ENCODE measurements at regions not wholly inside any gene's neighbourhood (a gene's known extent, or its start where the extent isn't known, plus 50 kb on each side); places are given as distances from the start of the nearest gene placed in this dataset.

DNA sequence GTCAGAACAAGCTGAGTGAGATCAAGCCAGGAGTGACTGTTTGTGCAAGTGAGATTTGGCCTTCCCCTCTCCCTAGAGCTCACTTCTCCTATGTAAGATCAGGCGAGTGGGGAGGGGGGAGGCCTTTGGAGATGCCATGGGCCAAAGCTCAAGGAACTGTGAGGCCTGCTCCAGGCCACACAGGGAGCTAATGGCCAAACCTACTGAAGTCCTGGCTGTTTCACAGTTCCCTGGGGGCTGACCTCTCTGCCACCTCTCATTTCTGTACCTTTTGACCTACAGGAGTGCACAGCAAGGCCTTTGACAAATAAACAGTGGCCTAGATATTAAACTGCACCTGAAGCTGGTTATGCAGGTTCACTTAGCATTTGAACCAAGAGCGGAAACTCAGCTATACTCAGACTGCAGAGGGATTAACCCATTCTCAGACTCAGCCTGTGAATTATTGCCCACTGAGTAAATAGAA is 235.0 kb upstream of the NT5C1B start:
- H3K27ac ChIP-seq: no peak overlapping the region
- DNase-seq (ENCODE audit: low read depth, low spot score): no peak

DNA sequence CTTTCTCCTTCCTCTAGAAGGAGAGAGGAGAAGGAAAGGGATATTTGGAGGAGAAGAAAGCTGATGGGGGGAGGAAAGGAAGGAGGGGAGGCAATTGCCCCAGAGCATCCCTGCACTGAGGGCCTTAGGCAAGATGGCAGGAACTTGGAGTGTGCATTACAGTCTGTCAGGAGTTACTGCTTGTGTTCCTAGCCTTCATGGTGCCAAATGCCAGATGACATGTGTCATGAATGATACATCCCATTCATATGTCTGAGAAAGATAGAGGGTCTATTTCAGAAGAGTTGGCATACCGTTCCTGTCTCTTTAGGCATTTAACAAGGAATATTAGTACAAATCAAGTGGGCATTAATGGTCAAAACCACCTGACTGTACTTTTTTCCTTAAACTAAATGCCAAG is 232.1 kb upstream of the NT5C1B start:
- H3K27ac ChIP-seq: no peak overlapping the region
- no peak for DNase-seq (ENCODE audit: low read depth, low spot score)

- DNase-seq (ENCODE audit: low read depth, low spot score): no peak
- no peak overlapping the region for H3K27ac ChIP-seq
Measured at GRCh38 chr2:18820966-18821365, 231.6 kb upstream of the NT5C1B start.

GRCh38 chr2:18819566-18819965 is 230.2 kb upstream of the NT5C1B start:
- H3K27ac ChIP-seq: no peak overlapping the region
- DNase-seq (ENCODE audit: low read depth, low spot score): no peak

- DNase-seq (ENCODE audit: low read depth, low spot score): no peak
- no peak overlapping the region for H3K27ac ChIP-seq
Measured at GRCh38 chr2:18814387-18814786, 225.0 kb upstream of the NT5C1B start.

DNA sequence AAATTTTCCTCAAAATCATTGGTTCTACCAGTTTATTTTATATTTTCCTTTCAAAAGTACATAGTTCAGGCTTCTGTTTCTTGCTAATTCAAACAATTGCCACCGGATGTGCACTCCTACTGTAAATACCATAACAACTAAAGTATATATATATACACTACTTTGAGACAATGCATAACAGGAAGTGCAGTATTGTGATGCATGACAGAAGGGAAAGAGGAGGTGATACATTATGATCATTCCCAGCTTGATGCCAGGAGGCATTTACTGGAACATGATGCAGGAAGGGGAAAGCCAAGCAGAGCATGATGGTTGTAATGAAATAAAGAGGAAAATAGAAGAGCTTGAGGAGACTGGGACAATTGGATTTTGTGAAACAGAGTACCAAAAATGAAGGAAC is 215.2 kb upstream of the NT5C1B start:
- H3K27ac ChIP-seq: no peak overlapping the region
- DNase-seq (ENCODE audit: low read depth, low spot score): no peak

GRCh38 chr2:18803141-18803939 is 214.0 kb upstream of the NT5C1B start:
- DNase-seq (ENCODE audit: low read depth, low spot score): no peak
- no peak overlapping the region for H3K27ac ChIP-seq

DNA sequence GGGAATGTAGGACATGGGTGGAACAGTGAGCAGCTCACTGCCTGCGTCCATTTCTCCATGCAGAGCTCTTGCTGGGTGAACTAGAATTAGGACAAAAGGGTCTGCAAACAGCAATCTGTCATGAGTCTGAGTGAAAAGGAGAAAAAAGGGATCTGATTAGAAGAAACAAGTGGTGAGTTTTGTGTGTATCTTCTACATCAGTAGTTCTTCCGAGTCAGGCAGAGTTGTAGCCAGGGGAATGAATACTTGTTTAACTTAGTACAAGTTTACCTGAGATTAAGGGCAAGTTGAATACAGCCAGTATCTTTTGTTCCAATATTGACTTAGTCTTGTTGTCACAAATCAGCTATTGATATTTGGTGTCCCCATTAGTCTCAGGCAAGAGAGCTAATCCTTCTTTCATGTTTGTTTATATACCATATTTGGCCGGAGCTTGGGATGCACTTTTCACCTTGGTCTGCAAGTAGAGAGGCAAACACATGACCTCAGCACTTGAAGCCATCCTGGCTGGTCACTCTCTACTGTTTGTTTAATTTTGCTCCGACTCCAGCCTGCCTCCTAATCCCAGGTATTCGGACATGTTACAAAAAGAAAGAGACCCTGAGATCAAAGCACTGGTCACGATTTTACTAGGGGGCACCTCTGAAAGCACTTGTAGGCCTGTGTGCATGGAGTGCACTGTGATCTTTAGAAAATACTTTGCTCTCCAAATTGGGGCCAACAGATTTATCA is 211.0 kb upstream of the NT5C1B start:
- H3K27ac ChIP-seq: no peak overlapping the region
- DNase-seq (ENCODE audit: low read depth, low spot score): no peak

DNA sequence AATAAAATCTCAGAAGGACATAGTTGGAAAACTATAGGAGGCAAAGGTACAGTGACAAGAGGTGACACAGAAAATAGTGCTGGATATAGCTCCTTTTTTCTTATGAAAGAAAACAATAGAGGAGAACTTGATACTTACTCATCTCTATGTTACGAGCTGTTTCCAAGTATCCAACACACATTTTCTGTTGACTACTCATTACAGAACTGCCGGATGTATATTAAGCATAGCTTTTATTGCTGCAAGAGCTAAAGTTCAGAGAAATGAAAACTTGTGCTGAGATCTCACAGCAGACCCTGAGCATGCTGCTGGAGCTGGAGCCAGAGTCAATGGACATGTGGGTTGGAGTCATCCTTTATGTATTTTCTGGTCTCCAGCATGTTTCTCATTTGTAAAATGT is 210.0 kb upstream of the NT5C1B start:
- no peak overlapping the region for H3K27ac ChIP-seq
- DNase-seq (ENCODE audit: low read depth, low spot score): no peak

DNA sequence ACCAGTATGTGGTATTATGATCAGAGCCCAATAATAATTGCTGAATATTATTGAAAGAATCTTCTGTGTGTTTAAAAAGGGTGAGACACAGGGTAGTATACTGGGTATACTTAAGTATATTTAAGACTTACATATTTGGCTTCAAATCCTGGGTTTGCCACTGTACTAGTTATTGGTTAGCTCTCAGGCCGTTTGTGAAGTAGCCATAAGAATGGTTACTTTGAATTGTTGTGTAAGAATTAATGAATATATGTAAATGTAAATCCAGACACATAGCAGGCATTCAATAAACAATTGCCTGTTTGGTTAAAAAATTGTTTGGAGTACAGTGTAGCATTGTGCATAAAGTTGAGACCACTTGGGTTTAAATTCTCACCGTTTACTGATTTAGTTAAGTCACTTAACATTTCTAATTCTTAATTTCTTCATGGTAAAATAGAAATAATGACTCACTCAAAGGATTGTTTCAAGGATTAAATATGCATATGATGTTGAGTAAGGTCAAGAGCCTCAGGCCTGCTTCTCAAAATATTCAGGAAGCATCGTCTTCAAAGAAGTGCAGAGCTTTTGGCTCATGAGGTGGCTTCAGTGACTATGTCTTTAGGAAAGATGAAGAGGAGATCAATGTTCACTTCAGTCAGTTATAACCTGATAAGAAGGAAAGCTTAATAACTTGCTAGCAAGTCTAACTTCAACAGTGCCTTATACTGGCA is 207.9 kb upstream of the NT5C1B start:
- no peak for DNase-seq (ENCODE audit: low read depth, low spot score)
- no peak overlapping the region for H3K27ac ChIP-seq

- DNase-seq (ENCODE audit: low read depth, low spot score): no peak
- H3K27ac ChIP-seq: no peak overlapping the region
Measured at GRCh38 chr2:18795906-18796305, 206.5 kb upstream of the NT5C1B start.

DNA sequence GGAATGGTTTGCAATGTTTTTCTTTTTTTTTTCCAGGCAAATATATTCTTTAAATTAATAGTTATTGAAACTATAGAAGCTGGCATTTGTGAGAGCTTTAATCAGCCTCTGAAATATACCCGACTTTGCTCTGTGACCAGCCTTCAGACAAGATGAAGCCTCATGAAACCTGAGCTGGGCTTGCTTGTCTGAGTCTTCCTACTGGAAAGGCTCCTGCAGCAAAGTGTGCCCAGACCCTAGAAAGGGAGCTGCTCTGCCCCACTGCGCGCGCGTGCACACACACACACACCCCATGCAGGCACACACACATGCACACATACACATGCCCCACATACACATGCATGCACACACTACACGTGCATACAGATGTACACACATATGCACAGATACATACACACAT is 203.3 kb upstream of the NT5C1B start:
- no peak overlapping the region for H3K27ac ChIP-seq
- no peak for DNase-seq (ENCODE audit: low read depth, low spot score)

- DNase-seq (ENCODE audit: low read depth, low spot score): no peak
- H3K27ac ChIP-seq: no peak overlapping the region
Measured at GRCh38 chr2:18792226-18792629, 202.9 kb upstream of the NT5C1B start.

DNA sequence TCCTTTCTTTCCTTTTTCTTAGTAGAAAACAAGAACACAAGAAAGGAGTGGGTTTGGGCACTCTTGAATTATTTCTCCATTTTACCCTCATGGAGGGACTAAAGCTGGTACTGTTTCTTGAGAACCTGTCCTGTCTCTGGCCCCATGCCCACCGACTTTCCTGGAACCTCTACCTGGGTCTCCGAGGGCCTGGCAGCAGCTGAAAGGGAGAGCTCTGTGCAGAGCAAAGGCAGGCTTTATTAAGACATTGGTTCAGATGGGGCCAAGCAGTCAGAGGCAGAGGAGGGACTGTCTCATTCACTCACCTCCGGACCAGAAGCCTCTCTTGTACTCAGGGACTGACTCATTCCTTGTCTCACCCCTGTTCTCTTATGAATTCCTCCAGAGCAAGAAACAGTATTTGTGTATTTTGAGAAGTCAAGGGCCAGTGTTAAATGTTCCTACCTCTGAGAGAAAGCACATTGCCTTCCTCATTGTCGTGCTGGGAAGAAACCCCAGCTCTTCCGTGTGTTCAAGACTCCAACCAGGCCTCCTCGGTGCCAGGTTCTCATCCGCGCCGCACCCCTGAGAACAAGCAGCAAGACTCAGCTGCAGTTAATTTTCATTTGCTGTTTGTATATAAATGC is 201.9 kb upstream of the NT5C1B start:
- no peak overlapping the region for H3K27ac ChIP-seq
- DNase-seq (ENCODE audit: low read depth, low spot score): no peak

DNA sequence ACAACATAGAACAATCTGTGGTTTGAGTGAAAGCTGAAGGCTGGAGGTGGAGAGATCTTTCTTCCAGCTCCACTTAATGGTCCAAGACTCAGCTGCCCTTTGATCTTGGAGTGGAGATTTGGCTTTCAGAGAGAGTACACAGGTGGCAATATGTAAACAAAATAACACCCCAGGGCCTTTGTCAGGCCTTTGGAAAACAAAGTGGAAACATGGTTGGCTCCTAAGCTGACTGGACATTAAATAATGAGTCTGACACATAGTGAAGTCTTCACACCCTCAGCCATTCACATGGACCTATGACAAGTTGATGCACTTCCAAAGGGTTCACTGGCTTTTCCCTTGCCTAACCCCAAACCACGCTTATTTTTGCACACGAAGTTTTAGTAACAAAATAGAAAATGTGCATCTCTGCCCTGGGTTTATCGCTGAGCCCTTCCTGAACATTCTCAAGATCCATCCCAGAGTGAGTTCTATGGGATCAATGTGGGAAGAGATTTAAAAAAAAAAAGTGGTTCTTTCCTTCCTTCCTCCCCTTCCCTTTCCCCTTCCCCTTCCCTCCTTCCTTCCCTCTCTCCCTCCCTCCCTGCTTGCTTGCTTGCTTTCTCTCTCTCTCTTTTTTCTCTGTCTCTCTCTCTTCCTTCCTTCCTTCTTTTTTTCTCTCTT is 201.3 kb upstream of the NT5C1B start:
- H3K27ac ChIP-seq: no peak overlapping the region
- no peak for DNase-seq (ENCODE audit: low read depth, low spot score)

- DNase-seq (ENCODE audit: low read depth, low spot score): no peak
- H3K27ac ChIP-seq: no peak overlapping the region
Measured at GRCh38 chr2:18788592-18788991, 199.2 kb upstream of the NT5C1B start.

DNA sequence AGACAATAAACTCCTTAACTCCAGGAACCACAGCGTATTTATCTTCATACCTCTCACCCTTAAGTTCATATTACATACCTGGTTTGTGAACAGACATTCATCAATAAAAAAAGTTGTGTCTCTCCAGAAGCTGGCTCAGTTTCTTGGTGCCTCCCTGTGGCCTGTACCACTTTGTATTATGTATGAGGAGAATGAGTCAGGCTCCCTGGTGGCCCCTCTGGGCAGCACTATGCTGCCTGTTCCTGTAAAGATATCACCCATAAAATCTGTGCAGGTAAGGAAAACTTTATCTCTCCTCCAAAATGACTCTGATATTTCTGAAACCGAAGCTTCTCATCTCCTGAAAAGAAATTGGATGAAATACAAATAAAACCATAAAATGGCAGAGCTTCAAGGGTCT is 198.4 kb upstream of the NT5C1B start:
- no peak for DNase-seq (ENCODE audit: low read depth, low spot score)
- no peak overlapping the region for H3K27ac ChIP-seq

- DNase-seq (ENCODE audit: low read depth, low spot score): no peak
- H3K27ac ChIP-seq: no peak overlapping the region
Measured at GRCh38 chr2:18784245-18784644, 194.9 kb upstream of the NT5C1B start.

GRCh38 chr2:18781541-18782280 is 192.3 kb upstream of the NT5C1B start:
- DNase-seq (ENCODE audit: low read depth, low spot score): no peak
- no peak overlapping the region for H3K27ac ChIP-seq

Measured in epithelial cell of prostate (primary cell).